GM23338 (cell line): ENCODE measurements at regions not wholly inside any gene's neighbourhood (a gene's known extent, or its start where the extent isn't known, plus 50 kb on each side); places are given as distances from the start of the nearest gene placed in this dataset.

Experiments used
- ATAC-seq: fragments of 200-7000 bp; cut with Tn5 transposase; 3 replicates; pipeline ENCODE4 v1.9.1; 2020
- DNase-seq: peaks from one replicate; pipeline ENCODE4 v3.0.0-alpha.2; 2015; ENCODE audit warnings: low spot score
- H2AFZ ChIP-seq: fragments of 200-600 bp; sonication (generic); 2 replicates; pipeline ENCODE4 v1.8.0; 2016; ENCODE audit warnings: antibody characterized with exemption, mild to moderate bottlenecking, moderate library complexity
- H3F3A ChIP-seq: fragments of 200-600 bp; sonication (generic); replicated peaks from 2 replicates; pipeline ENCODE4 v1.8.0; 2017; ENCODE audit warnings: antibody characterized with exemption, mixed run types, low read depth
- H3K27ac ChIP-seq: fragments of 200-600 bp; sonication (generic); 2 replicates; pipeline ENCODE4 v1.6.1; 2016; ENCODE audit warnings: low read depth
- H3K27me3 ChIP-seq: fragments of 200-600 bp; sonication (generic); 2 replicates; pipeline ENCODE4 v1.8.0; 2016; ENCODE audit warnings: mild to moderate bottlenecking, mixed run types, moderate library complexity; ENCODE audit not compliant: insufficient read depth
- H3K36me3 ChIP-seq: fragments of 200-600 bp; sonication (generic); 2 replicates; pipeline ENCODE4 v1.8.0; 2016; ENCODE audit warnings: mild to moderate bottlenecking; ENCODE audit not compliant: insufficient read depth
- H3K4me1 ChIP-seq: fragments of 200-600 bp; sonication (generic); 2 replicates; pipeline ENCODE4 v1.8.0; 2016; ENCODE audit warnings: mild to moderate bottlenecking, moderate library complexity; ENCODE audit not compliant: insufficient read depth
- H3K4me2 ChIP-seq: fragments of 200-600 bp; sonication (generic); 2 replicates; pipeline ENCODE4 v1.7.1; 2017; ENCODE audit warnings: mixed run types
- H3K4me3 ChIP-seq: fragments of 200-600 bp; sonication (generic); 2 replicates; pipeline ENCODE4 v1.6.1; 2016; ENCODE audit warnings: mixed run types
- H3K79me2 ChIP-seq: fragments of 200-600 bp; sonication (generic); replicated peaks from 2 replicates; pipeline ENCODE4 v1.8.0; 2017; ENCODE audit warnings: mild to moderate bottlenecking; ENCODE audit not compliant: insufficient read depth
- H3K9me2 ChIP-seq: fragments of 200-600 bp; sonication (generic); 2 replicates; pipeline ENCODE4 v1.8.0; 2017; ENCODE audit not compliant: insufficient read depth
- H4K20me1 ChIP-seq: fragments of 200-600 bp; sonication (generic); replicated peaks from 2 replicates; pipeline ENCODE4 v1.8.0; 2017; ENCODE audit warnings: mild to moderate bottlenecking; ENCODE audit not compliant: insufficient read depth
- H3K27ac Mint-ChIP-seq: 2 replicates; pipeline ENCODE4 v1.8.0; 2020; ENCODE audit warnings: inconsistent platforms, mild to moderate bottlenecking, moderate library complexity, mixed read lengths
- H3K27me3 Mint-ChIP-seq: 3 replicates; pipeline ENCODE4 v1.8.0; 2022; ENCODE audit warnings: low read depth, mild to moderate bottlenecking, moderate library complexity, mixed read lengths, inconsistent platforms; ENCODE audit not compliant: insufficient read depth, poor library complexity
- H3K36me3 Mint-ChIP-seq: 3 replicates; pipeline ENCODE4 v1.8.0; 2021; ENCODE audit warnings: low read depth, mild to moderate bottlenecking, inconsistent platforms, moderate library complexity, mixed read lengths
- H3K4me1 Mint-ChIP-seq: 3 replicates; pipeline ENCODE4 v1.8.0; 2020; ENCODE audit warnings: mild to moderate bottlenecking, inconsistent platforms, mixed read lengths
- H3K4me3 Mint-ChIP-seq: 3 replicates; pipeline ENCODE4 v1.8.0; 2021; ENCODE audit warnings: moderate library complexity, mild to moderate bottlenecking, inconsistent platforms, mixed read lengths
- H3K9me3 Mint-ChIP-seq: 3 replicates; pipeline ENCODE4 v1.8.0; 2020; ENCODE audit warnings: moderate library complexity, mild to moderate bottlenecking, inconsistent platforms, mixed read lengths
- EZH2 ChIP-seq: fragments of 200-600 bp; sonication (generic); IDR thresholded peaks from one replicate; pipeline ENCODE4 v1.8.0; 2017; ENCODE audit warnings: antibody characterized with exemption, mild to moderate bottlenecking, low read depth; ENCODE audit not compliant: unreplicated experiment
- EZH2phosphoT487 ChIP-seq: fragments of 200-600 bp; sonication (generic); IDR thresholded peaks from one replicate; pipeline ENCODE4 v1.8.1; 2018; ENCODE audit warnings: antibody characterized with exemption; ENCODE audit not compliant: unreplicated experiment
- JUNB ChIP-seq: IDR thresholded peaks from one replicate; pipeline ENCODE4 v1.6.1; 2016; ENCODE audit warnings: antibody characterized with exemption; ENCODE audit not compliant: unreplicated experiment
- ZNF114 ChIP-seq: fragments of 250-450 bp; sonication (Bioruptor Pico); IDR thresholded peaks from 2 replicates; pipeline ENCODE4 v1.5.0; 2020; ENCODE audit warnings: mild to moderate bottlenecking, moderate library complexity
- ZNF331 ChIP-seq: fragments of 250-450 bp; sonication (Bioruptor Pico); IDR thresholded peaks from 2 replicates; pipeline ENCODE4 v1.5.0; 2020; ENCODE audit warnings: low read depth, mild to moderate bottlenecking, moderate library complexity
- TF ChIP-seq, protein P1 (sequence below): fragments of 250-450 bp; sonication (Bioruptor Pico); IDR thresholded peaks from 2 replicates; pipeline ENCODE4 v1.5.0; 2020; ENCODE audit warnings: mild to moderate bottlenecking, moderate library complexity
- TF ChIP-seq, protein P2 (sequence below), 2 experiments: fragments of 200-600 bp in 1 of 2; sonication (generic) in 1 of 2; conservative IDR thresholded peaks; 2 replicates each; pipeline versions ENCODE4 v1.5.1 to v1.6.1; 2016 to 2017; ENCODE audit warnings: antibody characterized with exemption in 2 of 2, low read depth in 2 of 2, mild to moderate bottlenecking in 2 of 2, moderate library complexity in 1 of 2

DNA sequence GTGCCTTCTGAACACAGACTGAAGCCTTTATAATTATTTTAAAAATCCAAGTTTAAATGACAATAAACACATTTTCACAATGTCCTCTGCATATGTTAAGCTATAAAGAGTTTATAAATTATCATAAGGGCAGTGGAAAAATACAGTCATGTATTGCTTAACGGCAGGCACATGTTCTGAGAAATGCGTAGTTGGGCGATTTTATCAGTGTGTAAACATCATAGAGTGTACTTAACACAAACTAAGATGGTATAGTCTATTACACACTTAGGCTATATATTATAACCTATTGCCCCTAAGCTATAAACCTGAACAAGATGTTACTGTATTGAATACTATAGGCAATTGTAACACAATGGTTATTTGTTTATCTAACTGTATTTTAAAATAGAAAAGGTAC, 254.7 kb downstream of the GABRG1 start (continued):
- TF ChIP-seq, protein P1, sequence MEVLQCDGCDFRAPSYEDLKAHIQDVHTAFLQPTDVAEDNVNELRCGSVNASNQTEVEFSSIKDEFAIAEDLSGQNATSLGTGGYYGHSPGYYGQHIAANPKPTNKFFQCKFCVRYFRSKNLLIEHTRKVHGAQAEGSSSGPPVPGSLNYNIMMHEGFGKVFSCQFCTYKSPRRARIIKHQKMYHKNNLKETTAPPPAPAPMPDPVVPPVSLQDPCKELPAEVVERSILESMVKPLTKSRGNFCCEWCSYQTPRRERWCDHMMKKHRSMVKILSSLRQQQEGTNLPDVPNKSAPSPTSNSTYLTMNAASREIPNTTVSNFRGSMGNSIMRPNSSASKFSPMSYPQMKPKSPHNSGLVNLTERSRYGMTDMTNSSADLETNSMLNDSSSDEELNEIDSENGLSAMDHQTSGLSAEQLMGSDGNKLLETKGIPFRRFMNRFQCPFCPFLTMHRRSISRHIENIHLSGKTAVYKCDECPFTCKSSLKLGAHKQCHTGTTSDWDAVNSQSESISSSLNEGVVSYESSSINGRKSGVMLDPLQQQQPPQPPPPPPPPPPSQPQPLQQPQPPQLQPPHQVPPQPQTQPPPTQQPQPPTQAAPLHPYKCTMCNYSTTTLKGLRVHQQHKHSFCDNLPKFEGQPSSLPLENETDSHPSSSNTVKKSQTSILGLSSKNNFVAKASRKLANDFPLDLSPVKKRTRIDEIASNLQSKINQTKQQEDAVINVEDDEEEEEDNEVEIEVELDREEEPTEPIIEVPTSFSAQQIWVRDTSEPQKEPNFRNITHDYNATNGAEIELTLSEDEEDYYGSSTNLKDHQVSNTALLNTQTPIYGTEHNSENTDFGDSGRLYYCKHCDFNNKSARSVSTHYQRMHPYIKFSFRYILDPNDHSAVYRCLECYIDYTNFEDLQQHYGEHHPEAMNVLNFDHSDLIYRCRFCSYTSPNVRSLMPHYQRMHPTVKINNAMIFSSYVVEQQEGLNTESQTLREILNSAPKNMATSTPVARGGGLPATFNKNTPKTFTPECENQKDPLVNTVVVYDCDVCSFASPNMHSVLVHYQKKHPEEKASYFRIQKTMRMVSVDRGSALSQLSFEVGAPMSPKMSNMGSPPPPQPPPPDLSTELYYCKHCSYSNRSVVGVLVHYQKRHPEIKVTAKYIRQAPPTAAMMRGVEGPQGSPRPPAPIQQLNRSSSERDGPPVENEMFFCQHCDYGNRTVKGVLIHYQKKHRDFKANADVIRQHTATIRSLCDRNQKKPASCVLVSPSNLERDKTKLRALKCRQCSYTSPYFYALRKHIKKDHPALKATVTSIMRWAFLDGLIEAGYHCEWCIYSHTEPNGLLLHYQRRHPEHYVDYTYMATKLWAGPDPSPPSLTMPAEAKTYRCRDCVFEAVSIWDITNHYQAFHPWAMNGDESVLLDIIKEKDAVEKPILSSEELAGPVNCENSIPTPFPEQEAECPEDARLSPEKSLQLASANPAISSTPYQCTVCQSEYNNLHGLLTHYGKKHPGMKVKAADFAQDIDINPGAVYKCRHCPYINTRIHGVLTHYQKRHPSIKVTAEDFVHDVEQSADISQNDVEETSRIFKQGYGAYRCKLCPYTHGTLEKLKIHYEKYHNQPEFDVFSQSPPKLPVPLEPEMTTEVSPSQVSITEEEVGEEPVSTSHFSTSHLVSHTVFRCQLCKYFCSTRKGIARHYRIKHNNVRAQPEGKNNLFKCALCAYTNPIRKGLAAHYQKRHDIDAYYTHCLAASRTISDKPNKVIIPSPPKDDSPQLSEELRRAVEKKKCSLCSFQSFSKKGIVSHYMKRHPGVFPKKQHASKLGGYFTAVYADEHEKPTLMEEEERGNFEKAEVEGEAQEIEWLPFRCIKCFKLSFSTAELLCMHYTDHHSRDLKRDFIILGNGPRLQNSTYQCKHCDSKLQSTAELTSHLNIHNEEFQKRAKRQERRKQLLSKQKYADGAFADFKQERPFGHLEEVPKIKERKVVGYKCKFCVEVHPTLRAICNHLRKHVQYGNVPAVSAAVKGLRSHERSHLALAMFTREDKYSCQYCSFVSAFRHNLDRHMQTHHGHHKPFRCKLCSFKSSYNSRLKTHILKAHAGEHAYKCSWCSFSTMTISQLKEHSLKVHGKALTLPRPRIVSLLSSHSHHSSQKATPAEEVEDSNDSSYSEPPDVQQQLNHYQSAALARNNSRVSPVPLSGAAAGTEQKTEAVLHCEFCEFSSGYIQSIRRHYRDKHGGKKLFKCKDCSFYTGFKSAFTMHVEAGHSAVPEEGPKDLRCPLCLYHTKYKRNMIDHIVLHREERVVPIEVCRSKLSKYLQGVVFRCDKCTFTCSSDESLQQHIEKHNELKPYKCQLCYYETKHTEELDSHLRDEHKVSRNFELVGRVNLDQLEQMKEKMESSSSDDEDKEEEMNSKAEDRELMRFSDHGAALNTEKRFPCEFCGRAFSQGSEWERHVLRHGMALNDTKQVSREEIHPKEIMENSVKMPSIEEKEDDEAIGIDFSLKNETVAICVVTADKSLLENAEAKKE (CRISPR knock-in tag) = no peak
- TF ChIP-seq EZH2phosphoT487 (no peak), EZH2 (no peak), ZNF331 (CRISPR knock-in tag) (no peak), ZNF114 (CRISPR knock-in tag) (no peak)

DNA sequence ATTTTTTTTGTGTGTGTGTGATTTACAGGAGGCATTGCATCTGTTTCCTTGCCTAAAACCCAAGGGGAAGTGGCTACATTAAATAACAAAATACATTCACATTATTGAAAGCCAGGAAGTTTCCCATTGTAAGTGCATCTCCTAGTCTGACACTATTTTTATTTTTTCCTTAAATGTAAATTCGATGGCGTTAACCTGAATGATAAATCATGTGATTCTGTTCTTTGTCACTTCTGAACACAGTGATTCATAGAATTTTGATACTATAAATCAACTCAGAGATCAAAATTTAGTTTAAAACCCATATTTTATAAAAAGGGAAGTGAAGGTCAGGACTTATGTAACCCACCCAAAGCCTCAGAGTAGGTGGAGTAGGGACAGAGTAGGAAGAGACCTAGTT, 258.1 kb downstream of the GABRG1 start:
- H3K27me3 ChIP-seq = no peaks in the 10 kb centered on the region
- H2AFZ ChIP-seq = no peak overlapping the region
- H3K27ac ChIP-seq = no peak overlapping the region
- H3K27ac Mint-ChIP-seq = no peak overlapping the region
- no peak for DNase-seq
- no peak overlapping the region for H3K4me2 ChIP-seq
- no peaks in the 10 kb centered on the region for H3K4me1 ChIP-seq
- no peaks in the 10 kb centered on the region for H3F3A ChIP-seq
- no peaks in the 10 kb centered on the region for H3K79me2 ChIP-seq
- no peaks in the 10 kb centered on the region for H3K36me3 ChIP-seq
- H3K36me3 Mint-ChIP-seq = peaks cover 7% of the 10 kb centered on the region; the same call in 2 of the 3 replicates
- no peak for TF ChIP-seq JUNB
- TF ChIP-seq, protein P2, sequence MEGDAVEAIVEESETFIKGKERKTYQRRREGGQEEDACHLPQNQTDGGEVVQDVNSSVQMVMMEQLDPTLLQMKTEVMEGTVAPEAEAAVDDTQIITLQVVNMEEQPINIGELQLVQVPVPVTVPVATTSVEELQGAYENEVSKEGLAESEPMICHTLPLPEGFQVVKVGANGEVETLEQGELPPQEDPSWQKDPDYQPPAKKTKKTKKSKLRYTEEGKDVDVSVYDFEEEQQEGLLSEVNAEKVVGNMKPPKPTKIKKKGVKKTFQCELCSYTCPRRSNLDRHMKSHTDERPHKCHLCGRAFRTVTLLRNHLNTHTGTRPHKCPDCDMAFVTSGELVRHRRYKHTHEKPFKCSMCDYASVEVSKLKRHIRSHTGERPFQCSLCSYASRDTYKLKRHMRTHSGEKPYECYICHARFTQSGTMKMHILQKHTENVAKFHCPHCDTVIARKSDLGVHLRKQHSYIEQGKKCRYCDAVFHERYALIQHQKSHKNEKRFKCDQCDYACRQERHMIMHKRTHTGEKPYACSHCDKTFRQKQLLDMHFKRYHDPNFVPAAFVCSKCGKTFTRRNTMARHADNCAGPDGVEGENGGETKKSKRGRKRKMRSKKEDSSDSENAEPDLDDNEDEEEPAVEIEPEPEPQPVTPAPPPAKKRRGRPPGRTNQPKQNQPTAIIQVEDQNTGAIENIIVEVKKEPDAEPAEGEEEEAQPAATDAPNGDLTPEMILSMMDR (conservative IDR thresholded peaks at IDR 0.05; ENCODE audit: low read depth in 2 of 2) = no peak
- TF ChIP-seq, protein P1 (CRISPR knock-in tag) = no peak
- H3K4me1 Mint-ChIP-seq = no peaks in the 10 kb centered on the region
- H3K4me3 ChIP-seq = no peak overlapping the region
- ATAC-seq = no peak
- H3K9me2 ChIP-seq = no peaks in the 10 kb centered on the region
- H4K20me1 ChIP-seq = no peaks in the 10 kb centered on the region; the same call in 1 of the 2 replicates
- H3K4me3 Mint-ChIP-seq = no peak overlapping the region
- H3K27me3 Mint-ChIP-seq = peaks cover under 1% of the 10 kb centered on the region
- H3K9me3 Mint-ChIP-seq = peaks cover 67% of the 10 kb centered on the region
